ENCODE measurements at regions not wholly inside any gene's neighbourhood (a gene's known extent, or its start where the extent isn't known, plus 50 kb on each side); places are given as distances from the start of the nearest gene placed in this dataset.

DNA sequence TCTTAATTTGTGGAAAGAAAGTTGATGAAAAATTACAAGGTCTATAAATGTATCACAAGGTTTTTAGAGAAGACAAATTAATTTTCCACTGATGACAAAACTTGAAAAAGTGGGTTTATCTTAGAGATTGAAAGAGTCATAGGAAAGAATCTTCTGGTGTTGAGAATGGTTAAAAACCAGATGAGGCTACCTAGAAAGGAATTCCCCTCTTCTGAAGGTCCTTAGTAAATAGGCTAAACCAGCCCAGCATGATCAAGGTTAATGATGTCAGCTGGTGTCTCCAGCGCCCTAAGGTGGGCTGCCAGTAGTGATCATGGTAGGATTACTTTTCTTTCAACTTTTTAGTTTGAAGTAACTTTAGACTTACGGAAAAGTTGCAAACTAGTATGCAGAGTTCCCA, 71.8 kb upstream of the PGRMC2 start:
- H3K27ac Mint-ChIP-seq = no peak overlapping the region
- TF ChIP-seq, protein P1, sequence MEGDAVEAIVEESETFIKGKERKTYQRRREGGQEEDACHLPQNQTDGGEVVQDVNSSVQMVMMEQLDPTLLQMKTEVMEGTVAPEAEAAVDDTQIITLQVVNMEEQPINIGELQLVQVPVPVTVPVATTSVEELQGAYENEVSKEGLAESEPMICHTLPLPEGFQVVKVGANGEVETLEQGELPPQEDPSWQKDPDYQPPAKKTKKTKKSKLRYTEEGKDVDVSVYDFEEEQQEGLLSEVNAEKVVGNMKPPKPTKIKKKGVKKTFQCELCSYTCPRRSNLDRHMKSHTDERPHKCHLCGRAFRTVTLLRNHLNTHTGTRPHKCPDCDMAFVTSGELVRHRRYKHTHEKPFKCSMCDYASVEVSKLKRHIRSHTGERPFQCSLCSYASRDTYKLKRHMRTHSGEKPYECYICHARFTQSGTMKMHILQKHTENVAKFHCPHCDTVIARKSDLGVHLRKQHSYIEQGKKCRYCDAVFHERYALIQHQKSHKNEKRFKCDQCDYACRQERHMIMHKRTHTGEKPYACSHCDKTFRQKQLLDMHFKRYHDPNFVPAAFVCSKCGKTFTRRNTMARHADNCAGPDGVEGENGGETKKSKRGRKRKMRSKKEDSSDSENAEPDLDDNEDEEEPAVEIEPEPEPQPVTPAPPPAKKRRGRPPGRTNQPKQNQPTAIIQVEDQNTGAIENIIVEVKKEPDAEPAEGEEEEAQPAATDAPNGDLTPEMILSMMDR (IDR thresholded peaks at IDR 0.05) = no peak
- TF ChIP-seq EZH2 (IDR thresholded peaks at IDR 0.05; ENCODE audit: borderline replicate concordance, insufficient read depth, low read depth, low read length, poor library complexity, severe bottlenecking) = no peak
- H3K4me3 Mint-ChIP-seq = no peak overlapping the region
- ATAC-seq (ENCODE audit: low read depth) (no peak), DNase-seq (no peak)
- H3K9me3 ChIP-seq (ENCODE audit: control extremely low read depth in 1 of 3, control insufficient read depth in 2 of 3, insufficient read depth in 1 of 3, low read length in 2 of 3) = no peaks in the 10 kb centered on the region
- ChIA-PET CTCF (no interaction called here), POLR2A (no interaction called here)
- H3K9ac ChIP-seq (ENCODE audit: low read length) = no peak overlapping the region
- intact Hi-C loops (cut with micrococcal nuclease) = no loop called here
- H4K20me1 ChIP-seq (ENCODE audit: control insufficient read depth, insufficient read depth, low read length, poor library complexity, severe bottlenecking) = no peaks in the 10 kb centered on the region
- H3K27ac ChIP-seq (ENCODE audit: low read length in 2 of 2) = no peak overlapping the region
- no peak overlapping the region for H3K4me3 ChIP-seq (ENCODE audit: control extremely low read depth in 1 of 5, extremely low read depth in 1 of 5, insufficient read depth in 1 of 5, low read depth in 2 of 5, low read length in 4 of 5)
- H3K27me3 Mint-ChIP-seq = no peaks in the 10 kb centered on the region
- no peaks in the 10 kb centered on the region for H3K4me1 Mint-ChIP-seq
- no peaks in the 10 kb centered on the region for H3K79me2 ChIP-seq (ENCODE audit: control insufficient read depth, insufficient read depth, low read length)
- no peak overlapping the region for H2AFZ ChIP-seq (ENCODE audit: insufficient read depth, low read depth, low read length, poor library complexity, severe bottlenecking)
- H3K9me3 Mint-ChIP-seq (ENCODE audit: insufficient read depth) = no peaks in the 10 kb centered on the region
- no peaks in the 10 kb centered on the region for H3K36me3 ChIP-seq (replicated peaks in 1 of 2; ENCODE audit: control extremely low read depth in 1 of 2, control insufficient read depth in 1 of 2, extremely low read depth in 1 of 2, insufficient read depth in 2 of 2, low read length in 1 of 2)
- no peak overlapping the region for H3K4me2 ChIP-seq (replicated peaks; ENCODE audit: low read depth, low read length, poor library complexity, severe bottlenecking)
- H3K27me3 ChIP-seq (replicated peaks in 1 of 4; ENCODE audit: control extremely low read depth in 1 of 4, control insufficient read depth in 3 of 4, insufficient read depth in 4 of 4, low read length in 3 of 4) = no peaks in the 10 kb centered on the region
- no peaks in the 10 kb centered on the region for H3K4me1 ChIP-seq (ENCODE audit: control insufficient read depth in 2 of 2, insufficient read depth in 2 of 2, low read length in 2 of 2)
- whole genome bisulfite sequencing (ENCODE audit: insufficient coverage) = no CpG with 5 or more reads among the region's 2 CpGs

DNA sequence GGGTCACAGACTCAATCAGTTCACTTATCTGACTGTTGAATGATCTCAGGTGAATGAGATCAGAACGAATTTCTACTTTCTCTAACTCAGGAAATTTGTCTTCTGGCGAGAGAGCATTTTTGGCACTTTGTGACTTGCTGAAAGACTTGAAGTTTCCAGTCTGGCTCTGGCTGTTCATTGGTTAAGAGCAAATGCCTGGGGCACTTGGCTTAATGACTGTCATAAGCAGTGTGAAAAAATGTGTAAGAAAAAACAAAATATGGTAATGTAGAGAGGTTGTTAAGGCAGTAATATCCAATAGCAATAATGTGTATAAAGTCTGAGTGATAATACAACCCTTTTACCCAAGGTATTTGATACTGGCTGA, 71.3 kb upstream of the PGRMC2 start:
- no peak for ATAC-seq (ENCODE audit: low read depth)
- Histone ChIP-seq H3K4me3 (ENCODE audit: control extremely low read depth in 1 of 5, extremely low read depth in 1 of 5, insufficient read depth in 1 of 5, low read depth in 2 of 5, low read length in 4 of 5) (no peak overlapping the region), H3K79me2 (ENCODE audit: control insufficient read depth, insufficient read depth, low read length) (no peaks in the 10 kb centered on the region), H3K4me1 (ENCODE audit: control insufficient read depth in 2 of 2, insufficient read depth in 2 of 2, low read length in 2 of 2) (no peaks in the 10 kb centered on the region), H2AFZ (ENCODE audit: insufficient read depth, low read depth, low read length, poor library complexity, severe bottlenecking) (no peak overlapping the region), H3K9ac (ENCODE audit: low read length) (no peak overlapping the region), H3K9me3 (ENCODE audit: control extremely low read depth in 1 of 3, control insufficient read depth in 2 of 3, insufficient read depth in 1 of 3, low read length in 2 of 3) (no peaks in the 10 kb centered on the region), H4K20me1 (ENCODE audit: control insufficient read depth, insufficient read depth, low read length, poor library complexity, severe bottlenecking) (no peaks in the 10 kb centered on the region), H3K4me2 (replicated peaks; ENCODE audit: low read depth, low read length, poor library complexity, severe bottlenecking) (no peak overlapping the region), H3K36me3 (replicated peaks in 1 of 2; ENCODE audit: control extremely low read depth in 1 of 2, control insufficient read depth in 1 of 2, extremely low read depth in 1 of 2, insufficient read depth in 2 of 2, low read length in 1 of 2) (no peaks in the 10 kb centered on the region), H3K27me3 (replicated peaks in 1 of 4; ENCODE audit: control extremely low read depth in 1 of 4, control insufficient read depth in 3 of 4, insufficient read depth in 4 of 4, low read length in 3 of 4) (no peaks in the 10 kb centered on the region), H3K27ac (ENCODE audit: low read length in 2 of 2) (no peak overlapping the region)
- CTCF ChIA-PET = no interaction called here
- WGBS (ENCODE audit: insufficient coverage) = 80% methylated on average over 1 of the region's 2 CpGs
- Mint-ChIP-seq H3K4me1 (no peaks in the 10 kb centered on the region), H3K27ac (no peak overlapping the region), H3K9me3 (ENCODE audit: insufficient read depth) (no peaks in the 10 kb centered on the region), H3K4me3 (no peak overlapping the region), H3K27me3 (no peaks in the 10 kb centered on the region)
- TF ChIP-seq, protein P1 (IDR thresholded peaks at IDR 0.05) = no peak
- TF ChIP-seq EZH2 (IDR thresholded peaks at IDR 0.05; ENCODE audit: borderline replicate concordance, insufficient read depth, low read depth, low read length, poor library complexity, severe bottlenecking) = no peak
- intact Hi-C loops (cut with micrococcal nuclease) = no loop called here
- no peak for DNase-seq
- POLR2A ChIA-PET = no interaction called here
